HepG2 (cell line): ENCODE measurements at regions not wholly inside any gene's neighbourhood (a gene's known extent, or its start where the extent isn't known, plus 50 kb on each side); places are given as distances from the start of the nearest gene placed in this dataset.

Source experiments
- ELF4 ChIP-seq: sonication (generic); formaldehyde crosslinking; IDR thresholded peaks from 2 replicates; pipeline ENCODE4 v1.5.0; 2020; ENCODE audit warnings: missing genetic modification reagents, mild to moderate bottlenecking, moderate library complexity, borderline replicate concordance
- HNF4A ChIP-seq: sonication (generic); formaldehyde crosslinking; IDR thresholded peaks from 2 replicates; pipeline ENCODE4 v1.4.0; 2020; ENCODE audit warnings: missing genetic modification reagents
- MAF1 ChIP-seq: sonication (generic); formaldehyde crosslinking; IDR thresholded peaks from 2 replicates; pipeline ENCODE4 v1.5.0; 2020; ENCODE audit warnings: missing genetic modification reagents, borderline replicate concordance
- PHF21A ChIP-seq: sonication (generic); formaldehyde crosslinking; IDR thresholded peaks from 2 replicates; pipeline ENCODE4 v1.5.0; 2020; ENCODE audit warnings: mild to moderate bottlenecking, missing genetic modification reagents
- SIX1 ChIP-seq: sonication (generic); formaldehyde crosslinking; IDR thresholded peaks from 2 replicates; pipeline ENCODE4 v1.4.0; 2020; ENCODE audit warnings: missing genetic modification reagents, borderline replicate concordance
- SIX4 ChIP-seq: sonication (generic); formaldehyde crosslinking; IDR thresholded peaks from 2 replicates; pipeline ENCODE4 v1.4.0; 2020; ENCODE audit warnings: missing genetic modification reagents
- SMAD1 ChIP-seq: sonication (generic); formaldehyde crosslinking; IDR thresholded peaks from 2 replicates; pipeline ENCODE4 v1.4.0; 2020; ENCODE audit warnings: missing genetic modification reagents, low read depth, mild to moderate bottlenecking, borderline replicate concordance
- SOX13 ChIP-seq, 3 experiments: fragments of 450-650 bp in 1 of 3; sonication (generic) in 1 of 3; formaldehyde crosslinking in 1 of 3; IDR thresholded peaks in 2 of 3; conservative IDR thresholded peaks in 1 of 3; 2 replicates each; pipeline versions ENCODE4 v1.5.0 to v1.6.1; 2016 to 2020; ENCODE audit warnings: antibody characterized with exemption in 1 of 3, mild to moderate bottlenecking in 1 of 3, missing compliant biosample characterization in 1 of 3, missing genetic modification reagents in 1 of 3, moderate library complexity in 1 of 3
- ZFAT ChIP-seq: sonication (generic); formaldehyde crosslinking; conservative IDR thresholded peaks from 2 replicates; pipeline ENCODE4 v1.8.1; 2023; ENCODE audit warnings: missing genetic modification reagents, inconsistent platforms
- ZMYM4 ChIP-seq: sonication (generic); formaldehyde crosslinking; IDR thresholded peaks from 2 replicates; pipeline ENCODE4 v1.8.1; 2023; ENCODE audit warnings: mild to moderate bottlenecking, missing genetic modification reagents
- ZNF567 ChIP-seq: sonication (generic); formaldehyde crosslinking; IDR thresholded peaks from 2 replicates; pipeline ENCODE4 v1.8.1; 2023; ENCODE audit warnings: mild to moderate bottlenecking, missing genetic modification reagents, borderline replicate concordance
- ZNF607 ChIP-seq: sonication (generic); formaldehyde crosslinking; IDR thresholded peaks from 2 replicates; pipeline ENCODE4 v1.5.1; 2020; ENCODE audit warnings: missing genetic modification reagents, mild to moderate bottlenecking, borderline replicate concordance
- ZNF879 ChIP-seq: sonication (generic); formaldehyde crosslinking; IDR thresholded peaks from 2 replicates; pipeline ENCODE4 v1.8.1; 2023; ENCODE audit warnings: missing genetic modification reagents
- TF ChIP-seq, protein P1 (sequence below): sonication (generic); formaldehyde crosslinking; conservative IDR thresholded peaks from 2 replicates; pipeline ENCODE4 v1.4.0; 2020; ENCODE audit warnings: mild to moderate bottlenecking, missing genetic modification reagents, moderate library complexity
- TF ChIP-seq, protein P2 (sequence below): sonication (generic); formaldehyde crosslinking; IDR thresholded peaks from 2 replicates; pipeline ENCODE4 v1.4.0; 2020; ENCODE audit warnings: mild to moderate bottlenecking, missing genetic modification reagents
- TF ChIP-seq, protein P3 (sequence below): sonication (generic); formaldehyde crosslinking; conservative IDR thresholded peaks from 2 replicates; pipeline ENCODE4 v1.4.0; 2020; ENCODE audit warnings: missing genetic modification reagents
- TF ChIP-seq, protein P4 (sequence below): sonication (generic); formaldehyde crosslinking; IDR thresholded peaks from 2 replicates; pipeline ENCODE4 v1.5.0; 2020; ENCODE audit warnings: mild to moderate bottlenecking, missing genetic modification reagents

DNA sequence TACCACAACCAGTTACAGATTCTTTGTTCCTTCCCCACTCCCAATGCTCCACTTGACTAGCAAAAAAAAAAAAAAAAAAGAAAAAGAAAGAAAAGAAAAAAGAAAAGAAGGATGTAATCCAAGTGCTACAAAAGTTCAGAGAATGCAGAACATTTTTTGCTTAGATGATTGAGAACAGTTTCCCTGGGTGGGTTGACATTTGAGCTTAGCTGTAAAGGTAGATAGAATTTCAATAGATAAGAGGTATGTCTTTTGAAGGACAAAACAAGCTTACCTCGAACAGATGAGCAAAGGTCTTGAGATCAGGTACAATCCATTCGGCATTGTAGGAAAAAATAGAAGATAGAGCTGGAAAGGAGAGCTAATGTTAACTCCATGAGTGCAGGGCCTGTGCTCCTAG, 344.6 kb upstream of the NECTIN3 start (continued):
- TF ChIP-seq, protein P1, sequence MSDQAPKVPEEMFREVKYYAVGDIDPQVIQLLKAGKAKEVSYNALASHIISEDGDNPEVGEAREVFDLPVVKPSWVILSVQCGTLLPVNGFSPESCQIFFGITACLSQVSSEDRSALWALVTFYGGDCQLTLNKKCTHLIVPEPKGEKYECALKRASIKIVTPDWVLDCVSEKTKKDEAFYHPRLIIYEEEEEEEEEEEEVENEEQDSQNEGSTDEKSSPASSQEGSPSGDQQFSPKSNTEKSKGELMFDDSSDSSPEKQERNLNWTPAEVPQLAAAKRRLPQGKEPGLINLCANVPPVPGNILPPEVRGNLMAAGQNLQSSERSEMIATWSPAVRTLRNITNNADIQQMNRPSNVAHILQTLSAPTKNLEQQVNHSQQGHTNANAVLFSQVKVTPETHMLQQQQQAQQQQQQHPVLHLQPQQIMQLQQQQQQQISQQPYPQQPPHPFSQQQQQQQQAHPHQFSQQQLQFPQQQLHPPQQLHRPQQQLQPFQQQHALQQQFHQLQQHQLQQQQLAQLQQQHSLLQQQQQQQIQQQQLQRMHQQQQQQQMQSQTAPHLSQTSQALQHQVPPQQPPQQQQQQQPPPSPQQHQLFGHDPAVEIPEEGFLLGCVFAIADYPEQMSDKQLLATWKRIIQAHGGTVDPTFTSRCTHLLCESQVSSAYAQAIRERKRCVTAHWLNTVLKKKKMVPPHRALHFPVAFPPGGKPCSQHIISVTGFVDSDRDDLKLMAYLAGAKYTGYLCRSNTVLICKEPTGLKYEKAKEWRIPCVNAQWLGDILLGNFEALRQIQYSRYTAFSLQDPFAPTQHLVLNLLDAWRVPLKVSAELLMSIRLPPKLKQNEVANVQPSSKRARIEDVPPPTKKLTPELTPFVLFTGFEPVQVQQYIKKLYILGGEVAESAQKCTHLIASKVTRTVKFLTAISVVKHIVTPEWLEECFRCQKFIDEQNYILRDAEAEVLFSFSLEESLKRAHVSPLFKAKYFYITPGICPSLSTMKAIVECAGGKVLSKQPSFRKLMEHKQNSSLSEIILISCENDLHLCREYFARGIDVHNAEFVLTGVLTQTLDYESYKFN (CRISPR knock-in tag) = peak; percentile 36; the same call in 1 of the 2 replicates
- TF ChIP-seq, protein P2, sequence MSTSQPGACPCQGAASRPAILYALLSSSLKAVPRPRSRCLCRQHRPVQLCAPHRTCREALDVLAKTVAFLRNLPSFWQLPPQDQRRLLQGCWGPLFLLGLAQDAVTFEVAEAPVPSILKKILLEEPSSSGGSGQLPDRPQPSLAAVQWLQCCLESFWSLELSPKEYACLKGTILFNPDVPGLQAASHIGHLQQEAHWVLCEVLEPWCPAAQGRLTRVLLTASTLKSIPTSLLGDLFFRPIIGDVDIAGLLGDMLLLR (CRISPR knock-in tag) = no peak
- no peak for TF ChIP-seq MAF1
- TF ChIP-seq ZNF607 = no peak
- no peak for TF ChIP-seq PHF21A (CRISPR knock-in tag)
- TF ChIP-seq, protein P3, sequence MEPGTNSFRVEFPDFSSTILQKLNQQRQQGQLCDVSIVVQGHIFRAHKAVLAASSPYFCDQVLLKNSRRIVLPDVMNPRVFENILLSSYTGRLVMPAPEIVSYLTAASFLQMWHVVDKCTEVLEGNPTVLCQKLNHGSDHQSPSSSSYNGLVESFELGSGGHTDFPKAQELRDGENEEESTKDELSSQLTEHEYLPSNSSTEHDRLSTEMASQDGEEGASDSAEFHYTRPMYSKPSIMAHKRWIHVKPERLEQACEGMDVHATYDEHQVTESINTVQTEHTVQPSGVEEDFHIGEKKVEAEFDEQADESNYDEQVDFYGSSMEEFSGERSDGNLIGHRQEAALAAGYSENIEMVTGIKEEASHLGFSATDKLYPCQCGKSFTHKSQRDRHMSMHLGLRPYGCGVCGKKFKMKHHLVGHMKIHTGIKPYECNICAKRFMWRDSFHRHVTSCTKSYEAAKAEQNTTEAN = no peak
- no peak for TF ChIP-seq ELF4
- 0 out of 2 replicates have a peak, but pooled peaks have one; percentile 17 for TF ChIP-seq ZMYM4 (CRISPR knock-in tag)
- TF ChIP-seq, protein P4, sequence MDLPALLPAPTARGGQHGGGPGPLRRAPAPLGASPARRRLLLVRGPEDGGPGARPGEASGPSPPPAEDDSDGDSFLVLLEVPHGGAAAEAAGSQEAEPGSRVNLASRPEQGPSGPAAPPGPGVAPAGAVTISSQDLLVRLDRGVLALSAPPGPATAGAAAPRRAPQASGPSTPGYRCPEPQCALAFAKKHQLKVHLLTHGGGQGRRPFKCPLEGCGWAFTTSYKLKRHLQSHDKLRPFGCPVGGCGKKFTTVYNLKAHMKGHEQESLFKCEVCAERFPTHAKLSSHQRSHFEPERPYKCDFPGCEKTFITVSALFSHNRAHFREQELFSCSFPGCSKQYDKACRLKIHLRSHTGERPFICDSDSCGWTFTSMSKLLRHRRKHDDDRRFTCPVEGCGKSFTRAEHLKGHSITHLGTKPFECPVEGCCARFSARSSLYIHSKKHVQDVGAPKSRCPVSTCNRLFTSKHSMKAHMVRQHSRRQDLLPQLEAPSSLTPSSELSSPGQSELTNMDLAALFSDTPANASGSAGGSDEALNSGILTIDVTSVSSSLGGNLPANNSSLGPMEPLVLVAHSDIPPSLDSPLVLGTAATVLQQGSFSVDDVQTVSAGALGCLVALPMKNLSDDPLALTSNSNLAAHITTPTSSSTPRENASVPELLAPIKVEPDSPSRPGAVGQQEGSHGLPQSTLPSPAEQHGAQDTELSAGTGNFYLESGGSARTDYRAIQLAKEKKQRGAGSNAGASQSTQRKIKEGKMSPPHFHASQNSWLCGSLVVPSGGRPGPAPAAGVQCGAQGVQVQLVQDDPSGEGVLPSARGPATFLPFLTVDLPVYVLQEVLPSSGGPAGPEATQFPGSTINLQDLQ (CRISPR knock-in tag) = no peak
- TF ChIP-seq HNF4A (CRISPR knock-in tag) = peak; percentile 35
- peak; percentile 76; the same call in 1 of the 2 replicates for TF ChIP-seq SIX1 (CRISPR knock-in tag)
- no peak for TF ChIP-seq ZNF567
- no peak for TF ChIP-seq SOX13 (IDR thresholded peaks at IDR 0.05)
- TF ChIP-seq SOX13 (CRISPR knock-in tag; conservative IDR thresholded peaks at IDR 0.05 in 1 of 2, IDR thresholded peaks at IDR 0.05 in 1 of 2) = peak in 1 of 2 experiments; percentile 17; a peak in 1 of 4 replicates
- no peak for TF ChIP-seq ZNF879 (CRISPR knock-in tag)
- no peak for TF ChIP-seq ZFAT (CRISPR knock-in tag)
- peak; percentile 51; the same call in 1 of the 2 replicates for TF ChIP-seq SIX4 (CRISPR knock-in tag)
- no peak for TF ChIP-seq SMAD1 (CRISPR knock-in tag)
